HG03103 (cell line): ENCODE measurements at regions not wholly inside any gene's neighbourhood (a gene's known extent, or its start where the extent isn't known, plus 50 kb on each side); places are given as distances from the start of the nearest gene placed in this dataset.

ENCODE experiments used
- ATAC-seq: cut with Tn5 transposase; IDR thresholded peaks from one replicate; pipeline ENCODE4 v1.9.1; 2021; ENCODE audit warnings: low read depth; ENCODE audit not compliant: unreplicated experiment

- no peak for ATAC-seq
Observed at GRCh38 chr19:28983430-28983829, 229.5 kb downstream of the UQCRFS1 start.

- ATAC-seq, result no peak
Observed at GRCh38 chr19:28981994-28982393, 231.0 kb downstream of the UQCRFS1 start.

DNA sequence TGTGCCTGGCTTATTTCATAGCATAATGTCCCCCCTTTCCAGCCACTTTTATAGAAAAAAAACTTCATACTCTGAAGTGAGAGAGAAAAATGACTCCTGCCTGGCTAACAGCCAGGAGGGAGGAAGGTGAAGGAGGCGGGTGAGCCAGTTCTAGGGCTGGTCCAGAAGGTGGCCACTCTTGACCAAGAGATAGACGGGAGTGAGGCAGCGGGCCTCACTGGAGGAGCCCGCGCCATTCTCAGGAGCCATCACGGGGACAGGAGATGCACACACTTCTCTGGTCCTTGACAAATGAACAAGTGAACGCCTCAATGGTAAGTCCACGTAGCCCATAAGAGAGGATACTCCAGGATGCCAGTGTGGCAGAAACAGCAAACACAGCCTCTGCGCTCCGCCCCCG is 231.4 kb downstream of the UQCRFS1 start:
- ATAC-seq, result no peak

- ATAC-seq, result no peak
Observed at GRCh38 chr19:28980236-28980868, 232.6 kb downstream of the UQCRFS1 start.

- no peak for ATAC-seq
Observed at GRCh38 chr19:28977826-28978225, 235.1 kb downstream of the UQCRFS1 start.

- no peak for ATAC-seq
Observed at GRCh38 chr19:28972058-28972852, 240.7 kb downstream of the UQCRFS1 start.

DNA sequence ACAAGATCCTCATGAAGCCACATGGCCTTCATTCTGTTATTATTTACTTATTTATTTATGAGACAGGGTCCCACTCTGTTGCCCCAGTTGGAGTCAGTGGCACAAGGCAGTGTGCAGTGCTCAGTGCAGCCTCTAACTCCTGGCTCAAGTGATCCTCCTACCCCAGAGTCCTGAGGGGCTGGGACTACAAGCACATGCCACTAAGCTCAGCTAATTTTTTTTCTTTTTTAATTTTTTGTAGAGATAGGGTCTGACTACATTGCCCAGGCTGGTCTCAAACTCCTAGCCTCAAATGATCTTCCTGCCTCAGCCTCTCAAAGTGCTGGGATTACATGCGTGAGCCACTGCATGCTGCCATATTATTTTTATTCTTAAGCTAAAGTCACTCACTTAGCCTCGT is 241.4 kb downstream of the UQCRFS1 start:
- no peak for ATAC-seq

DNA sequence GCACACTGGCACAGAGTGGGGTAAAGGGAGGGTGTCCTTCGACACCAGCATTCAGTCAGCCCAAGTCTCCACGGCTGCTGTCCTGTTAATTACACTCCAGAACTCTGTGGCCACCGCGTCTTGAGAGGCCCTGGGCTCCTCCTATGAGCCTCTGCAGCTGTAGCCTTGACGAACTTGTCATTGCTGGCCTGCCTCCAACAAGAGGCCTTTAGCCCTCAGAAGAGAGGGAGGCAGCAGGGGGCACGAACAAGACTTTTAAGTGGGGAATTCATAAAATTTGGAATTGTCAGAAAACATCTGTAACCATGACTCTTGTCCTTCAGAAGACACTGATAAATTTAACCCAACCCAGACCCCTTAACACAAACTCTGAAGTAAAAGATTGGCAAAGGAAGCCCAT is 241.9 kb downstream of the UQCRFS1 start:
- no peak for ATAC-seq

GRCh38 chr19:28968721-28969120 is 244.2 kb downstream of the UQCRFS1 start:
- ATAC-seq, result no peak

DNA sequence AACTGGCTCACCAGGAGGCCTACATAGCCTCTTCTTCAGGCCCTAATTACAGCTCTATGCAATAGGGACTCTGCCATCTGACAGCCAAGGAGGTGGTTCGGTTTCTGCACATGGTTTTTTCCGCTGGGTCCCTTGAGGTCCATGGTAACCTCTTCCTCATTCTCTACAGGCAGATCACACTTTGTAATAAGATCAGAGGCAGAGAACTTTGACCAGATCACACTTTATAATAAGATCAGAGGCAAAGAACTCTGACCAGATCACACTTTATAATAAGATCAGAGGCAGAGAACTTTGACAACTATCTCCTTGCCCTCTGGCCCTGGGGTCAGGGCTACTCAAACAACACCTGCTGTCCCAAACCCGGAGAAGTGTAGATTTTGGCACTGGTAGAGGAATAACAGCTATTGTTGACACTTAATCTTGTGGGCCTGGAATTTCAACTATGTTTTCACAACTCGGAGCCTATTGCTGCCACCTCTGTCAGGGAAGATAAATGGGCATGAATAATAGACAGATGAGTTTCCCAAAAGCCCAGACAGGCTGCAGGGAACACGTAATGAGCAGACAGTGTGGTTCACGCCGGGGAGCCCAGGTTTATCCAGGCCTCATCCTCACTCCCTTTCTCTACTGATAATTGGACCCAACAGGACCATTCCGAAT is 246.1 kb downstream of the UQCRFS1 start:
- ATAC-seq, result no peak

DNA sequence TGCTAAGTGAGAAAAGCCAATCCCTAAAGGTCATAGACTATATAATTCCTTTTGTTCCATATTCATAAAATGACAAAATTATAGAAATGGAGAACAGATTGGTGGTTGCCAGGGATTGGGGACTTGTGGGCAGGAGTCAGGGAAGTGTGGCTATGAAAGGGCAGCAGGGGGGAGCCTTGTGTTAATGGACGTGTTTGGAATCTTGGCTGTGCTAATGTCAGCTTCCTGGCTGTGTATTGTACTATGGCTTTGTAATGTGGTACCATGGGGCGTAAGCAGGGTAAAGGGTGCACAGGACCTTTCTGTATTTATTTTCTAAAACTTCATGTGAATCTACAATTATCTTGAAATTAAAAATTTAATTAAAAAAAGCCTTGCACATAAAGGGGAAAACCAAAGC is 248.5 kb downstream of the UQCRFS1 start:
- ATAC-seq, result no peak

GRCh38 chr19:28963486-28964250 is 249.3 kb downstream of the UQCRFS1 start:
- ATAC-seq, result no peak

- no peak for ATAC-seq
Observed at GRCh38 chr19:28961772-28962500, 251.0 kb downstream of the UQCRFS1 start.

GRCh38 chr19:28960986-28961705 is 251.8 kb downstream of the UQCRFS1 start:
- ATAC-seq, result no peak

- no peak for ATAC-seq
Observed at GRCh38 chr19:28960586-28960985, 252.4 kb downstream of the UQCRFS1 start.

DNA sequence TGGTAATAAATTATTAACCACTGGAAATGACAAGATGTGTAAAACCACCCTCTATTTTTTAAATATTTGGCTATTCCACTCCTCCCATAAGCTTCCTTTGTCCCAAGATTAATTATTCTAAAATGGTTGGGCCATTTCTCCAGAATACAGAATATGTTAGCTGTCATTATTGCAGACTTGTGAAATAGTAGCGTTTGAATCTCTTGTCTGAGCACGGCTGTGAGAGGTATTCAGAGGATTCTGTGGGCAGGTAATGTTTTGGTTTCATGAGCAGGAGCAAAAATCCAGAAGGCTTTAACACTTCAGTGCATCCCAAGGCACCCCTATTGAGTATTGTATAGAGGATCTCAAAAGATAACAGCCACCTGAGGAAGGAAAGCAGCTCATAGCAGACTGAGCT is 256.0 kb downstream of the UQCRFS1 start:
- ATAC-seq, result no peak

DNA sequence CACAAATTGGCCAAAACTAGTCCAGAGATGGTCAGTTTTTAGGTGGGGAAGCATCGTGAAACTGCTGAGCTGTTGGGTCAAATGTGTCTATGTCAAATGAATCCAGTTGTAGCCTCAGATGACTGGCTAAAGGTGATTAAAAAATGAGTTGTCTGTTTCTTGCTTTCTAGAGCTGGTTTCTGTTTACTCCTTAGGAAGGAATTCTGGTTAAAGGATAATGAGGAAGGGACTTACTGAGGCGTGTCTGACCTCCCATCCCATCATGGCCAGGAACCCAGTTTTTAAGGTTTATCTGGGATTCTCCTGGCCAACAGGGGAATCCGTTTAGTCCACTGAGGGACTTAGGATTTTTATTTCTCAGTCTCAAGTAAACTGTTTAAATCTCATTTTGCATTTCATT is 256.5 kb downstream of the UQCRFS1 start:
- no peak for ATAC-seq

- no peak for ATAC-seq
Observed at GRCh38 chr19:28949535-28949934, 263.4 kb downstream of the UQCRFS1 start.

DNA sequence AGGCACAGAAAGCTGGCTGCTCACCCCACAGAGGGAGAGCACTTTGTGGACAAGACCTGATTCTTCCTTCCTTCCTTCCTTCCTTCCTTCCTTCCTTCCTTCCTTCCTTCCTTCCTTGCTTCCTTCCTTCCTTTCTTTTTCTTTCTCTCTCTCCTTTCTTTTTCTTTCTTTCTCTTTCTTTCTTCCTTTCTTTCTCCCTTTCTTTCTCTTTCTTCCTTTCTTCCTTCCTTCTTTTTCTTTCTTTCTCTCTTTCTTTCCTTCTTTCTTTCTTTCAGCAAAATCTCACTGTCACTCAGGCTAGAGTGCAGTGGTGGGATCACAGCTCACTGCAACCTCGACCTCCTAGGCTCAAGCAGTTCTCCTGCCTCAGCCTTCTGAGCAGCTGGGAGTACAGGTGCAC is 263.9 kb downstream of the UQCRFS1 start:
- no peak for ATAC-seq

- no peak for ATAC-seq
Observed at GRCh38 chr19:28948566-28948965, 264.4 kb downstream of the UQCRFS1 start.
